MCF 10A (cell line): ENCODE measurements at regions not wholly inside any gene's neighbourhood (a gene's known extent, or its start where the extent isn't known, plus 50 kb on each side); places are given as distances from the start of the nearest gene placed in this dataset.

Experiments
- BruUV-seq: library from RNA; stranded (reverse); fragments of 400-500 nt; replicated peaks from 2 replicates; lab custom pipeline; 2021; lab: Mats Ljungman, UMichigan
- CTCF ChIA-PET: fragments of 300-600 bp; sonication (Branson Sonifier 250); formaldehyde crosslinking; extraction: SDS; loops from one replicate; lab custom pipeline; 2021; ENCODE audit warnings: antibody characterized with exemption, inconsistent platforms; lab: Yijun Ruan, JAX
- POLR2A ChIA-PET: fragments of 300-600, 350-650 bp; sonication (Branson Sonifier 250); formaldehyde crosslinking; extraction: SDS; loops from one replicate; lab custom pipeline; 2020; ENCODE audit warnings: antibody characterized with exemption, inconsistent platforms; lab: Yijun Ruan, JAX
- DNase-seq: peaks from one replicate; pipeline ENCODE4 v3.0.0-alpha.2; 2018; ENCODE audit not compliant: unreplicated experiment
- H3K27ac Mint-ChIP-seq: one replicate; pipeline ENCODE4 v1.8.0; 2022; ENCODE audit warnings: mild to moderate bottlenecking, low read depth, mixed read lengths; ENCODE audit not compliant: unreplicated experiment
- H3K27me3 Mint-ChIP-seq: one replicate; pipeline ENCODE4 v1.8.0; 2022; ENCODE audit warnings: mixed read lengths; ENCODE audit not compliant: insufficient read depth, unreplicated experiment
- H3K36me3 Mint-ChIP-seq: one replicate; pipeline ENCODE4 v1.8.0; 2022; ENCODE audit warnings: mild to moderate bottlenecking, moderate library complexity, mixed read lengths; ENCODE audit not compliant: insufficient read depth, unreplicated experiment
- H3K4me1 Mint-ChIP-seq: one replicate; pipeline ENCODE4 v1.8.0; 2022; ENCODE audit warnings: mixed read lengths; ENCODE audit not compliant: insufficient read depth, unreplicated experiment
- H3K4me3 Mint-ChIP-seq: one replicate; pipeline ENCODE4 v1.8.0; 2022; ENCODE audit warnings: mild to moderate bottlenecking, moderate library complexity, mixed read lengths; ENCODE audit not compliant: unreplicated experiment
- H3K9me3 Mint-ChIP-seq: one replicate; pipeline ENCODE4 v1.8.0; 2022; ENCODE audit warnings: mixed read lengths; ENCODE audit not compliant: unreplicated experiment
- intact Hi-C: fragments of 100-400 bp; cut with micrococcal nuclease; formaldehyde crosslinking; loops from 2 replicates; pipeline ENCODE4 v1.14.1; 2022
- TF ChIP-seq, protein P1 (sequence below): fragments of 200-600 bp; IDR thresholded peaks from one replicate; pipeline ENCODE4 v1.8.0; 2022; ENCODE audit warnings: antibody characterized with exemption, mild to moderate bottlenecking; ENCODE audit not compliant: unreplicated experiment

- intact Hi-C loops, result no loop called here
- H3K9me3 Mint-ChIP-seq, result no peaks in the 10 kb centered on the region
- no peaks in the 10 kb centered on the region for H3K4me1 Mint-ChIP-seq
- no peak overlapping the region for H3K4me3 Mint-ChIP-seq
- no peaks in the 10 kb centered on the region for H3K27me3 Mint-ChIP-seq
- TF ChIP-seq, protein P1, sequence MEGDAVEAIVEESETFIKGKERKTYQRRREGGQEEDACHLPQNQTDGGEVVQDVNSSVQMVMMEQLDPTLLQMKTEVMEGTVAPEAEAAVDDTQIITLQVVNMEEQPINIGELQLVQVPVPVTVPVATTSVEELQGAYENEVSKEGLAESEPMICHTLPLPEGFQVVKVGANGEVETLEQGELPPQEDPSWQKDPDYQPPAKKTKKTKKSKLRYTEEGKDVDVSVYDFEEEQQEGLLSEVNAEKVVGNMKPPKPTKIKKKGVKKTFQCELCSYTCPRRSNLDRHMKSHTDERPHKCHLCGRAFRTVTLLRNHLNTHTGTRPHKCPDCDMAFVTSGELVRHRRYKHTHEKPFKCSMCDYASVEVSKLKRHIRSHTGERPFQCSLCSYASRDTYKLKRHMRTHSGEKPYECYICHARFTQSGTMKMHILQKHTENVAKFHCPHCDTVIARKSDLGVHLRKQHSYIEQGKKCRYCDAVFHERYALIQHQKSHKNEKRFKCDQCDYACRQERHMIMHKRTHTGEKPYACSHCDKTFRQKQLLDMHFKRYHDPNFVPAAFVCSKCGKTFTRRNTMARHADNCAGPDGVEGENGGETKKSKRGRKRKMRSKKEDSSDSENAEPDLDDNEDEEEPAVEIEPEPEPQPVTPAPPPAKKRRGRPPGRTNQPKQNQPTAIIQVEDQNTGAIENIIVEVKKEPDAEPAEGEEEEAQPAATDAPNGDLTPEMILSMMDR, result no peak
- no peak overlapping the region for H3K27ac Mint-ChIP-seq
- no peaks in the 10 kb centered on the region for H3K36me3 Mint-ChIP-seq
- POLR2A ChIA-PET, result no interaction called here
- DNase-seq, result no peak
- CTCF ChIA-PET, result interaction anchor here (0.7 kb wide), 1 partner anchor 25 kb away, joined by 3 read pairs; no protein-coding TSS in a partner anchor
- no TSS peak for BruUV-seq
Observed at GRCh38 chr5:92492908-92493307, 1088.1 kb downstream of the NR2F1-AS1 start.

GRCh38 chr5:92484484-92484883 is 1096.5 kb downstream of the NR2F1-AS1 start:
- DNase-seq, result no peak
- POLR2A ChIA-PET, result no interaction called here
- Mint-ChIP-seq H3K4me1 (no peaks in the 10 kb centered on the region), H3K36me3 (no peaks in the 10 kb centered on the region), H3K27ac (no peak overlapping the region), H3K9me3 (no peaks in the 10 kb centered on the region), H3K4me3 (no peak overlapping the region), H3K27me3 (no peaks in the 10 kb centered on the region)
- TF ChIP-seq, protein P1, result no peak
- CTCF ChIA-PET, result no interaction called here
- intact Hi-C loops, result no loop called here
- no TSS peak for BruUV-seq

GRCh38 chr5:92472981-92473566 is 1090.0 kb upstream of the ARRDC3 start:
- Mint-ChIP-seq H3K36me3 (no peaks in the 10 kb centered on the region), H3K4me3 (no peak overlapping the region), H3K27ac (no peak overlapping the region), H3K4me1 (no peaks in the 10 kb centered on the region), H3K9me3 (peaks cover 28% of the 10 kb centered on the region), H3K27me3 (no peaks in the 10 kb centered on the region)
- intact Hi-C loops, result no loop called here
- POLR2A ChIA-PET, result no interaction called here
- DNase-seq, result no peak
- TF ChIP-seq, protein P1, result no peak
- no TSS peak for BruUV-seq
- CTCF ChIA-PET, result interaction anchor here (0.8 kb wide), 1 partner anchor 1572 kb away, joined by 3 read pairs; no protein-coding TSS in a partner anchor

GRCh38 chr5:92471861-92472260 is 1088.7 kb upstream of the ARRDC3 start:
- POLR2A ChIA-PET, result no interaction called here
- CTCF ChIA-PET, result interaction anchor here (0.6 kb wide), 1 partner anchor 296 kb away, joined by 3 read pairs; no protein-coding TSS in a partner anchor

More at GRCh38 chr5:92471861-92472260, 1088.7 kb upstream of the ARRDC3 start:
- BruUV-seq, result no TSS peak
- Mint-ChIP-seq H3K4me1 (no peaks in the 10 kb centered on the region), H3K36me3 (no peaks in the 10 kb centered on the region), H3K27ac (no peak overlapping the region), H3K27me3 (no peaks in the 10 kb centered on the region), H3K9me3 (peaks cover 28% of the 10 kb centered on the region), H3K4me3 (no peak overlapping the region)
- DNase-seq, result no peak
- intact Hi-C loops, result no loop called here
- TF ChIP-seq, protein P1, result no peak
